ENCODE measurements at regions not wholly inside any gene's neighbourhood (a gene's known extent, or its start where the extent isn't known, plus 50 kb on each side); places are given as distances from the start of the nearest gene placed in this dataset.

DNA sequence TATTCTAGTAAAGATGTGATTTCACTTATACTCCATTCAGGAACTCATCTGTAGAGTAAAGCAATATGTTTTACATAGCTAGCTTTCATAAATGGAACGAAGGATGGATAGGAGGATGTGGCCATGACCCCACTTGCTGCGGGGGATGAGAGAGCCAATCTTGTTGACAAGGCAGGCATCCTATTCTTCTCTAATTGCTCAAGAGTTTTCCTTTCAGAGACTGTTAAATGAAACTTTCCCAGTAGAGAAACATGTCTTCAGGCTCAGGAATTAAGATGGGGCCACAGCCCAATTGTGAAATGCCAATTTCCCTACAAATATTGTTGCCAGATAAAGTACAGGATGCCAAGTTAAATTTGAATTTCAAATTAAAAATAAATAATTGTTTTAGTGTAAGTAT, 196.2 kb upstream of the TUT7 start:
- Histone ChIP-seq H3K27ac (ENCODE audit: low read depth, low read length, poor library complexity, severe bottlenecking) (no peak overlapping the region), H3F3A (ENCODE audit: insufficient read depth, low read length) (no peaks in the 10 kb centered on the region)

DNA sequence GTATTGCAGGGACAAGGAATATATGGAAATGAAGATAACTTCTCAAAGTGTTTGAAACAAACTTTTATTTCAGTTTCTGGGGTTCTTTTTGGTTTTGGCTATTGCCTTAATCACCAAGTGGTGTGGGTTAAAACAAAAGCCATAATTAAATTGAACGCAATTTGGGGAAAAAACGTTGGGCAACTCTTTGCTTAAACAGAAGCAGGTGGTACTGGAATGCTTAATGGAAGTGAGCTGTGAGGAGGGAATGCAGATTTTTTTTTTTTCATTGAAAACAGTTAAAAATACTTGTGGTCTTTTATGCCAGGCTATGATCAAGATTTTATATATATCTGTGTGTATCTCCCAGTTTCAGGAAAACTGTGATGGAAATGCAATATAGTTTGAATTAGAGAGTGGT, 195.7 kb upstream of the TUT7 start:
- Histone ChIP-seq H3F3A (ENCODE audit: insufficient read depth, low read length) (no peaks in the 10 kb centered on the region), H2AFZ (ENCODE audit: low read length) (no peak overlapping the region), H3K27ac (ENCODE audit: low read depth, low read length, poor library complexity, severe bottlenecking) (no peak overlapping the region), H3K79me2 (ENCODE audit: insufficient read depth, low read length) (no peaks in the 10 kb centered on the region), H3K4me3 (ENCODE audit: low read depth, low read length, poor library complexity, severe bottlenecking) (no peak overlapping the region), H3K4me2 (ENCODE audit: low read length) (no peak overlapping the region), H3K27me3 (ENCODE audit: insufficient read depth, low read length) (no peaks in the 10 kb centered on the region), H3K36me3 (ENCODE audit: insufficient read depth, low read length) (no peaks in the 10 kb centered on the region), H3K4me1 (ENCODE audit: insufficient read depth, low read length, severe bottlenecking) (no peaks in the 10 kb centered on the region), H3K9ac (ENCODE audit: low read length) (no peak overlapping the region), H3K9me2 (ENCODE audit: low read depth, low read length) (no peaks in the 10 kb centered on the region), H3K9me3 (ENCODE audit: low read length) (no peaks in the 10 kb centered on the region), H4K20me1 (ENCODE audit: insufficient read depth, low read length) (no peaks in the 10 kb centered on the region)
- no peak for TF ChIP-seq EZH2 (IDR thresholded peaks at IDR 0.05; ENCODE audit: borderline replicate concordance, low read length)
- TF ChIP-seq, protein P1, sequence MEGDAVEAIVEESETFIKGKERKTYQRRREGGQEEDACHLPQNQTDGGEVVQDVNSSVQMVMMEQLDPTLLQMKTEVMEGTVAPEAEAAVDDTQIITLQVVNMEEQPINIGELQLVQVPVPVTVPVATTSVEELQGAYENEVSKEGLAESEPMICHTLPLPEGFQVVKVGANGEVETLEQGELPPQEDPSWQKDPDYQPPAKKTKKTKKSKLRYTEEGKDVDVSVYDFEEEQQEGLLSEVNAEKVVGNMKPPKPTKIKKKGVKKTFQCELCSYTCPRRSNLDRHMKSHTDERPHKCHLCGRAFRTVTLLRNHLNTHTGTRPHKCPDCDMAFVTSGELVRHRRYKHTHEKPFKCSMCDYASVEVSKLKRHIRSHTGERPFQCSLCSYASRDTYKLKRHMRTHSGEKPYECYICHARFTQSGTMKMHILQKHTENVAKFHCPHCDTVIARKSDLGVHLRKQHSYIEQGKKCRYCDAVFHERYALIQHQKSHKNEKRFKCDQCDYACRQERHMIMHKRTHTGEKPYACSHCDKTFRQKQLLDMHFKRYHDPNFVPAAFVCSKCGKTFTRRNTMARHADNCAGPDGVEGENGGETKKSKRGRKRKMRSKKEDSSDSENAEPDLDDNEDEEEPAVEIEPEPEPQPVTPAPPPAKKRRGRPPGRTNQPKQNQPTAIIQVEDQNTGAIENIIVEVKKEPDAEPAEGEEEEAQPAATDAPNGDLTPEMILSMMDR (IDR thresholded peaks at IDR 0.05; ENCODE audit: low read length) = no peak

More for the DNA sequence above, 196.2 kb upstream of the TUT7 start:
- Histone ChIP-seq H3K4me3 (ENCODE audit: low read depth, low read length, poor library complexity, severe bottlenecking) (no peak overlapping the region), H3K9me2 (ENCODE audit: low read depth, low read length) (no peaks in the 10 kb centered on the region), H3K27me3 (ENCODE audit: insufficient read depth, low read length) (no peaks in the 10 kb centered on the region), H3K9ac (ENCODE audit: low read length) (no peak overlapping the region), H4K20me1 (ENCODE audit: insufficient read depth, low read length) (no peaks in the 10 kb centered on the region), H3K79me2 (ENCODE audit: insufficient read depth, low read length) (no peaks in the 10 kb centered on the region), H3K9me3 (ENCODE audit: low read length) (no peaks in the 10 kb centered on the region), H3K4me2 (ENCODE audit: low read length) (no peak overlapping the region), H3K4me1 (ENCODE audit: insufficient read depth, low read length, severe bottlenecking) (no peaks in the 10 kb centered on the region), H2AFZ (ENCODE audit: low read length) (no peak overlapping the region), H3K36me3 (ENCODE audit: insufficient read depth, low read length) (no peaks in the 10 kb centered on the region)
- TF ChIP-seq EZH2 (IDR thresholded peaks at IDR 0.05; ENCODE audit: borderline replicate concordance, low read length) = no peak
- TF ChIP-seq, protein P1 (IDR thresholded peaks at IDR 0.05; ENCODE audit: low read length) = no peak

DNA sequence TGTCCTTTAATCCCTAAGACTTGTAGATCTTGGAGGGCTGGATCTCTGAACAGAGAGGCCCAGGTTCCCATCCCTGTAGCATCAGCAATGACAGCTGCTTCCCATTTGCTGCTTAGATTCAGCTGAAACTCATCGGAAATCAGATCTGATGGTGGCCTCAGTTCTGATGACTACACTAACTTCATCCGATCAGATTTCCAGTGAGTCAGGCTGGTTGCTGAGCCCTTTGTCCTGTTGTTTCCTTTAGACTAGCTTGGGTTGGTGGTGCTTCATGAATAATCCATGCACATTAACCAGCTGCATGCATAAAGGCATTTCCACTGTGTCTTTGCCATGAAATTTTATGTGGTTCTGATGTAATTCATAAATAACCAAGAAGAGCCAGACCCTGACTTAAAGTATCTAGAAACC, 195.2 kb upstream of the TUT7 start:
- Histone ChIP-seq H3K9me2 (ENCODE audit: low read depth, low read length) (no peaks in the 10 kb centered on the region), H3K27me3 (ENCODE audit: insufficient read depth, low read length) (no peaks in the 10 kb centered on the region), H2AFZ (ENCODE audit: low read length) (no peak overlapping the region), H3K4me2 (ENCODE audit: low read length) (no peak overlapping the region), H4K20me1 (ENCODE audit: insufficient read depth, low read length) (no peaks in the 10 kb centered on the region), H3K79me2 (ENCODE audit: insufficient read depth, low read length) (no peaks in the 10 kb centered on the region), H3F3A (ENCODE audit: insufficient read depth, low read length) (no peaks in the 10 kb centered on the region), H3K36me3 (ENCODE audit: insufficient read depth, low read length) (no peaks in the 10 kb centered on the region), H3K4me3 (ENCODE audit: low read depth, low read length, poor library complexity, severe bottlenecking) (no peak overlapping the region), H3K9ac (ENCODE audit: low read length) (no peak overlapping the region), H3K4me1 (ENCODE audit: insufficient read depth, low read length, severe bottlenecking) (no peaks in the 10 kb centered on the region), H3K27ac (ENCODE audit: low read depth, low read length, poor library complexity, severe bottlenecking) (no peak overlapping the region), H3K9me3 (ENCODE audit: low read length) (no peaks in the 10 kb centered on the region)
- TF ChIP-seq, protein P1 (IDR thresholded peaks at IDR 0.05; ENCODE audit: low read length) = no peak
- no peak for TF ChIP-seq EZH2 (IDR thresholded peaks at IDR 0.05; ENCODE audit: borderline replicate concordance, low read length)

All from OCI-LY1 (cell line).